WI38 (cell line): ENCODE measurements at regions not wholly inside any gene's neighbourhood (a gene's known extent, or its start where the extent isn't known, plus 50 kb on each side); places are given as distances from the start of the nearest gene placed in this dataset.

Experiments used
- H3K4me3 ChIP-seq: 2 replicates; pipeline ENCODE4 v1.5.1; 2011; ENCODE audit warnings: low read depth, mild to moderate bottlenecking, control low read depth, low read length
- TF ChIP-seq, protein P1 (sequence below): IDR thresholded peaks from 2 replicates; pipeline ENCODE4 v1.5.1; 2012; ENCODE audit warnings: low read depth, mild to moderate bottlenecking, control low read depth, low read length

DNA sequence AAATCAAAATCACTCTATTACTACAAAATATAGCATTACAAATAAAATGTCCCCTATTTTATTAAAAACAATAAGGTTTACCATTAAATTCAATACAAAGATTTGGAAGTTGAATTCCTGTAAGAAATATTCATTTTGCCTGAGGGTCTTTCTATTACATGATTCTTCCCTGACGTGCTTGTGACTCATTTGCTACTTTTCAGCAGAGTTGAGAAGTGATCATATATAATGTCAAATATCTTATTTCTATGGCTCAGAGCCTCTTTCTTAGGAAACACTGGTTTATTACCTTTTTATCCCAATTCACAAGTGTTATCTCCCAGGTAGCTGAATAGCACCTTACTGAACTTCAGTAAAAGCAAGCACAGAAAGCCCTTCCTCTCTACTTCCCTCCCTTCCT, 65.2 kb upstream of the CNTN5 start:
- TF ChIP-seq, protein P1, sequence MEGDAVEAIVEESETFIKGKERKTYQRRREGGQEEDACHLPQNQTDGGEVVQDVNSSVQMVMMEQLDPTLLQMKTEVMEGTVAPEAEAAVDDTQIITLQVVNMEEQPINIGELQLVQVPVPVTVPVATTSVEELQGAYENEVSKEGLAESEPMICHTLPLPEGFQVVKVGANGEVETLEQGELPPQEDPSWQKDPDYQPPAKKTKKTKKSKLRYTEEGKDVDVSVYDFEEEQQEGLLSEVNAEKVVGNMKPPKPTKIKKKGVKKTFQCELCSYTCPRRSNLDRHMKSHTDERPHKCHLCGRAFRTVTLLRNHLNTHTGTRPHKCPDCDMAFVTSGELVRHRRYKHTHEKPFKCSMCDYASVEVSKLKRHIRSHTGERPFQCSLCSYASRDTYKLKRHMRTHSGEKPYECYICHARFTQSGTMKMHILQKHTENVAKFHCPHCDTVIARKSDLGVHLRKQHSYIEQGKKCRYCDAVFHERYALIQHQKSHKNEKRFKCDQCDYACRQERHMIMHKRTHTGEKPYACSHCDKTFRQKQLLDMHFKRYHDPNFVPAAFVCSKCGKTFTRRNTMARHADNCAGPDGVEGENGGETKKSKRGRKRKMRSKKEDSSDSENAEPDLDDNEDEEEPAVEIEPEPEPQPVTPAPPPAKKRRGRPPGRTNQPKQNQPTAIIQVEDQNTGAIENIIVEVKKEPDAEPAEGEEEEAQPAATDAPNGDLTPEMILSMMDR: no peak

DNA sequence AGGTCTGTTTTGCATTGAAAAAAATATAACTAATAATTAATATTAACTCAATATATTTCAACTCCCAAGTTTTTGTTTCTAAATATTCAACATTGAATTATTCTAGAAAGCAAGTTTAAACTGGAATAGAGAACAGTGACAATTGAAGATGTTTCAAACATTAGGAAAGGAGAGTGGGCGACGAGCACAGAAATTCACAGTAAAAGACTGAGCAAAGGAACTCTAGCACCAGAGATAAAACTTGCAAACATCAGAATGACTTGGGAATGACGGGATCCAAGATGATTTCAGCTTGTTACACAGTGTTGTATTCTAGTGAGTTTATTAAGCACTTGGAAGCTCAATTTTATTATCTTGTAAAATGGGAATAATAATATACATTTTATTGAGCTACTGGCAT, 56.6 kb upstream of the CNTN5 start:
- TF ChIP-seq, protein P1: no peak
- no peak overlapping the region for H3K4me3 ChIP-seq

More for the DNA sequence above, 65.2 kb upstream of the CNTN5 start:
- H3K4me3 ChIP-seq: no peak overlapping the region

DNA sequence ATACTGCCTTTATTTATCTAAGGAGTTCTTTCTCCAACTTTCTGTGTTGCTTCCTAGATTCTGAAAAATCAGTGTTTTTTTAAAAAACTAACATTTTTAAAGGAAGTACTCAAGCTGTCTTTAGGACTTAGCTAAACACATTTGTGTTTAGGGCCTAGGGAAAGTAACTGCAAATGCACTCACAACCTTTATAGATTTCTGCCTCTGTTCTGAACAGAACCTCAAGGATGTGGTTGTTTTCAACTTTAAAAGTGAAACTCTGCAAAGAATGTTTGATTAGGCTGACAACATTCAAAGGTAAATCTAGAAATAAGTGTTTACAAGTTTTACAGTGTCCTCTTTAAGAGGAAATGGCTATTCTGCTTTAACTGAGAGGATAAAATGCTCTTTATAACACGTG, 55.4 kb upstream of the CNTN5 start:
- H3K4me3 ChIP-seq: no peak overlapping the region
- TF ChIP-seq, protein P1: no peak

DNA sequence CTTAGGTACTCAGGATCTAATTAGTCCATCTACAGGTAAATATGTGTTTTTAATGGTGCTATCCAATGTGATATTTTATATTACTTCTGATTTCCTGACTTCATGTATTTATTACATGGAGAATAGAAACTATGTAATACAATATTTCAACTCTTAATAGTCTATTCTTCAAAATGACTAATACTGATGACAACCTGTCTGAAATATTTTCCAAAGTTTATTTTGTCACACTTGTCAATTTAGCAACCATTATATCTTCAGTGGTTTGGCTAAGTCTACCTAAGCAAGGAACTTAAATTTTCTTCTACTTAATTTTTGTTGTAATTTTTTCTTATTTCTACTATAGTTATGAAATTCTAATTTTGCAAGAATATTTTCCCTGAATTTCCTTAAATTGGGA, 55.0 kb upstream of the CNTN5 start:
- H3K4me3 ChIP-seq: no peak overlapping the region
- TF ChIP-seq, protein P1: no peak

DNA sequence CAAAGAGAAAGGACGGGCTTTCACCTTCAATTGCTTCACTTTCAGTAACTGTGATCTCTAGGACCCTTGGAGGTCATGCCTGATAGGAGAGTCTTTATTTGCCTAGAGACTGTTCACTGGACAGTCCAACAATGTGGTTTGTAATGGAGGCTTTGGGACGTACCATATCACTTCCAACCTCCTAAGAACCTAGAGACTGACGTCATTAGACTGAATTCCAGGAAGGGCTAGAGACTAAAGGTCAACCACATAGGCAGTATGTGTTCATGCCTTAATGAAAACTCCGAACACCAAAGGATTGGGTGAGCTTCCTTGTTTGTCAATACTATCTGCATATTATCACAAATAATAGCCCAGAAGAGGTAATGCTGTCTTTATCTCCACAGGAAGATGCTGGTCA, 53.7 kb upstream of the CNTN5 start:
- TF ChIP-seq, protein P1: no peak
- no peak overlapping the region for H3K4me3 ChIP-seq
